ENCODE measurements at regions not wholly inside any gene's neighbourhood (a gene's known extent, or its start where the extent isn't known, plus 50 kb on each side); places are given as distances from the start of the nearest gene placed in this dataset.

DNA sequence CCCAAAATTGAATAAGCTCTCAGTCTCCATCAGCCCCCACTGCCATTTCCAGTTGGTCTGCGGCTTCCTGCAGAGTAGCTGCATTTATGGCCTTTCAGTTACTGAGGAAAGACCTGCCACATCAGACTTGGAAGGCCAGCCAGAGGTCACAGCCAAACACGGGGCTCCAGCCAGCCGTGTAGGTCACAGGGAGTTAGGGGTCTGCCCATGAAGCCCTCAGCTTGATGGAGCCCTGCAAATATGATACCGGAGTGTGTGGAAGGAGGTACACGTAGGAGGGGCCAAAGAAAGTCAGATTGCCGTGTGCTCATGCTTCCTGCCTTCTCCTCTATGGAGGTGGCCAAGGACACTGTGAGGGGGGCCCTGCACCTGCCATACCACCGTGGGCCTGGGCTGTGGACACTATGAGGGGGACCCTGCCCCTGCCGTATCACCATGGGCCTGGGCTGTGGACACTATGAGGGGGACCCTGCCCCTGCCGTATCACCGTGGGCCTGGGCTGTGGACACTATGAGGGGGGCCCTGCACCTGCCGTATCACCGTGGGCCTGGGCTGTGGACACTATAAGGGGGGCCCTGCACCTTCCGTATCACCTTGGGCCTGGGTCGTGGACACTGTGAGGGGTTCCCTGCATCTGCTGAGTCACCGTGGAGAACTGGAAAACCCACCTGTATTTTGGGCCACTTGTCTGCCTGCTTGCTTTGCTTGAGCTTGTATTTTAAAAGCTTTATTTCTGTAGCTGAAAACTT is 335.7 kb upstream of the SHH start:
- no peak for DNase-seq

DNA sequence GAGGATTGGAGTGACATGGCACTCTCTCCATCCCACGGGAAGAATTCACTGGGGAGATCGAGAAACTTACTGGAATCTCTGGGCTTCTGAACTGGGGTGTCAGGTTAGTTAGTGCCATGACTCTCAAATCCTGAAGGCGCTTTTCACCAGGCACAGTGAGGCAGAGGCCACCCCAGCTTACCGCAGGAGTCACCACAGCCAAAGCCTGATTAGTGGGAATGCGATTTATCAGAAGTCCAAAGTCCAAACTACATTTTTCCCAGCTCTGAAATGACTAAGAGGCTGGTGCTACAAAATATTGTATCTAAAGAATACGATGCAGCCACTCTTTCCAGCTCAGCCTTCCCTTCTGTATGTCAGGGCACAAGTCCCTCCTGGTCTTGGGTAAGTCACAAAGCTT is 334.8 kb upstream of the SHH start:
- no peak for DNase-seq

- DNase-seq = no peak
Observed at GRCh38 chr7:156145996-156146395, 333.7 kb upstream of the SHH start.

- no peak for DNase-seq
Observed at GRCh38 chr7:156145184-156145583, 332.9 kb upstream of the SHH start.

DNA sequence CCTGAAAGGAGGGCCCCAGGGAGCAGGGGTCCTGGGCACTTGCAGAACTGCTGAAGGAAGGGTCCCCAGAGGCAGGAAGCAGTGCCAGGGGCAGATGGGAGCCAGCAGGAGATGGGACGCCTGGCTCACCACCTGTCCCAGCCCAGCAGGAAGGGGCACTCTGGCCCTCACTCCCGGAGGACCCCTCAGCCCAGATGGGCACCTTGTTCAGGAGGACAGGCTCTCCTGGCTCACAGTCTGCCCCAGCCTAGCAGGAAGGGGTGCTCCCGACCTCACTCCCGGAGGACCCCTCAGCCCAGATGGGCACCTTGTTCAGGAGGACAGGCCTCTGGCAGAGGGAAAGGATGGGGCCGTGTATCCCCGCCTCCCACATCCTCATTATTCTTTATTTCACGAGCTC is 331.4 kb upstream of the SHH start:
- no peak for DNase-seq

- DNase-seq = no peak
Observed at GRCh38 chr7:156143158-156143557, 330.9 kb upstream of the SHH start.

DNA sequence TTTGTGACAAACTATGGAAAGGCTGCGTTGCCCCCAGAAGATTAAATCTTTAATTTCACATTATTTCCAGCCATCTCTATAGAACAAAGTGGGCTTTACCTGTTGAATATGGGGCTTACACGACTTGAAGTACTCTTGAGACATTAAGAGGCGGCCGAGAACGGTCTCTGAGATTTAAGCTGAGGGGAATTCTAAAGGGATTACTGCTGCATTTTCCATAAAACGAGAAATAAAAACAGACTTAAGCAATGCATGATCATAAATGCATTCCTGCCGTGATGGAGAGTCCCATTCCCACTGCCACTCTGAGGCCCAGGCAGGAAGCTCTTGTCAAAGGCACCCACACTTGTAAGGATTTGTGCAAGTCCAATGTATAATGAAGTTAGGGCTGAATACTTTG is 329.7 kb upstream of the SHH start:
- DNase-seq = no peak

DNA sequence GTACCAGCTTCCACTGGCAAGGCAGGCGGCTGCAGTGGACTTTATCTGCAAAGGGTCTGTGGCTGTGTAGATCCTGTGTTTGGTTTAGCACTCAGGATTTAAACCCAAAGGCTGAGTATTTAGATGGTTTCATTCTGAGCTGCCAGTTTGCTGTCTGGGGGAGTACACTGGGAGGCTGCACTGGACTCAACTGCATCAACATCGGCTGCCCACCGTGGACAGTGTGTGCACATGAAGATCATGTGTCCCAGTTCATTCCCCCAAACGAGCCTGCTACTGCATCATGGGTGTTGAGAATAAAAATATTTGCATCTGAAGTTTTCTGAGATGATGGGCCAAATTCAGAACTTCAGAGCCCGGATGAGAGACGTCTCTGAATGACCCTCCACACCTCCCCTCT is 328.6 kb upstream of the SHH start:
- no peak for DNase-seq

- DNase-seq = no peak
Observed at GRCh38 chr7:156140447-156140846, 328.2 kb upstream of the SHH start.

DNA sequence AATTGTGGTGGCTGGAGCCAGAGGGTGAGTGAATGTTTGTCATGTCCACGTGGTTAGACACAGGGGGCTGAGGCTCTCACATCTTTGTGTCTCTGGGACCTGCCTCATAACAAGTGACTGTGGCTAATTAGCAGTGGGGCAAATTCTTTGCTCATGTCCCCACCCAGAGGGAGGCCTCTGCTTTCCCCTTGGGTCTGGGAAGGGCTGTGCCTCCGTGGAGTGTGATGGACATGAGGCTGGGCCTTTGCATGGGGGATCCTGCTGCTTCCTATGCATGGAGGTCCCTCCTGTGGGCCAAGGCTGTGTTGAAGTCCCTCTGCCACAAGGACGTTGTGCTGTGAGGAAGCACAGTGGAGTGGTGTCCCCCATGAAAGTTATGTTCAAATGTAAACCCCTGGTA is 327.4 kb upstream of the SHH start:
- DNase-seq = no peak

DNA sequence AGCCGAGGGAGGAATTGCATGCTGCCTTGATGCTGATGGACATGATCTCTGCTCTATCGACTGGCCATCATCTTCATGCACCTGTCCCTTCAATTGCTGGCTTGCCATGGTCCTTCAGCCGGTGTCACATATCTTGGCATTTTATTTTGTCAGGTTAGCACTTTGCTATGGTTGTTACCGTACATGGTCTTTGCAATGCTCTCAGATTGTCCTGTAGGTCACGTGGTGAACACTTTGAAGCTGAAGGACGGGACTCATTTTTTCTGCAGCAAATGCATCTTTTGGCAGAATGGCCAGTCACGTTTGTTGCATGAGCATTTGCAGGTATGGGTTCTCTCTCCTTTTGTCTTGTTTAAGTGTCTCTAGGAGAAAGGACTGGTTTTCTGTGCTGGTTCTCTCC is 326.8 kb upstream of the SHH start:
- no peak for DNase-seq

- no peak for DNase-seq
Observed at GRCh38 chr7:156131881-156132280, 319.6 kb upstream of the SHH start.

DNA sequence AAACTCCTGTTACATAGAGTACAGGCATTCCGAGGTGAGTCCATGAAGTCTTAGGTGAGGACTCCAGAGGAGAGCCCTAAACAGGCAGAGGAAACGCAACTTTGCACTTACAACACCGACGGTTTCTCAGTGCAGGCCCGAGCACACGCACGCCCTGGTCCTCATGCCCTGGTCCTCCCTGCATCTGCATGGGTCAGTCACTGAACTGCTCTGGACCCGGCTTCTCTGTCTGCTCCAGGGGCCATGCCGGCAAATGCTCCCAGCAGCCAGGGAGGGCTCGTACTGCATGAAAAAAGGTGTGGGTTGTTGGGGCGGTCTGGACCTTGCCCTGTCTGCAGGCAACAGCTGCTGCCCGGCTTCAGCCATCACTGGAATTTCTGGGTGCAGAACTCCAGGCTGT is 317.3 kb upstream of the SHH start:
- DNase-seq = no peak

DNA sequence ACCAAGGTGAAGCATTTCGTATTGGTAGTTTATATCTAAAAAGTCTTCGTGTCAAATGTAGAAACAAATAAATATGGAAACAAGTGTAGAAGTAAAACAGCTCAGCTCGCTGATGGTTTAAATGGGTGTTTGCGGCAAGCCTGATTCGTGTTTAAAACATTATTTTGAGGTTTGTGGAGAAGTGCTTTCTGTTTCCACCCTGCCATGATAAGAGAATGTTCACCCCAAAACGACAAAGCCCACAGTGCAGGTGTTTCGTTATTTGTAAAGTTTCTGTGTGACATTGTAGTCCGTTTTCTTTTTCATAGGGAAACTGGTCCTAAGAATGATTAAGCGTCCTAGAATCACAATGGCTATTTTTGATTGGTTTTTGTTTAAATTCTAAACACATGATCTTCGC is 316.2 kb upstream of the SHH start:
- DNase-seq = no peak

- no peak for DNase-seq
Observed at GRCh38 chr7:156127166-156128134, 315.2 kb upstream of the SHH start.

DNA sequence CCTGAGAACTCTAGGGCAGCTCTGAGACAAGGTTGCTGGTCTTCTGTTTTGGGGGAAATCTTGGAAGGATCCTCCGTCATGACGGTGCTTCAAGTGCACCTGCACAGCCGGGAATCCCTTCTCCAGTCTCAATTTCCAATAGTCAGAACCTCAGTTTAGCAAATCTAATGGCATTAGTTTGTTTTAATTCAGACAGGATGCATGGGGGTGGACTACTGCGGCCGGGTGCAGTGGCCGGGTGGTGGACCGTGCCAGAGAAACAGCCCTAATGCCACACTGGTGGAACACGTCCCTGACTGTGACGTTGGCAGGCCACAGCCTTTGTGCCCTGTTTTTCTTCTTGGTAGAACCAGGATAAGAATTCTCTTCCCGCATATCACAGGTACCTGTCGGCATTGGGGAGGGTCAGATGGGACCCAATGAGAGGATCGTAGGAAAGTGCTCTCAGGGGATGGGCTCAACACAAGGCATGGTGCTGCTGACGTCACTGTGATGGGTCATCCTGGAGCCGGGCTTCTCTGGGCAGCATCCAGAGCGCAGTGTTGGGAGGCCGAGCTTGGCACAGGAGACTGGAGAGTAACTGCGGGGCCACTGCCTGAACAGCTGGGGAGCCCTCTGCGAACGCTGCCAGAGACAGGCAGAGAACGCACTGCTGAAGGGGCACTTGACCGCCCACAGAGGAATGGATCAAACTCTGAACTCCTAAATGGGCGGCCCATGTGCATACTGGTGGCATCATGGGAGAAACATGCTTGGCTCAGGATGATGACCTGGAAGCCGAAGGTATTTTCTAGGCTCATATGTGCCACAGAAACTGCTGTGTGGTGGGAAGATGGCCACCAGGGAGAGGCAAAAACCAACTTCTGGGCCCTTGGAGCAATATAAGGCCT is 313.8 kb upstream of the SHH start:
- no peak for DNase-seq

DNA sequence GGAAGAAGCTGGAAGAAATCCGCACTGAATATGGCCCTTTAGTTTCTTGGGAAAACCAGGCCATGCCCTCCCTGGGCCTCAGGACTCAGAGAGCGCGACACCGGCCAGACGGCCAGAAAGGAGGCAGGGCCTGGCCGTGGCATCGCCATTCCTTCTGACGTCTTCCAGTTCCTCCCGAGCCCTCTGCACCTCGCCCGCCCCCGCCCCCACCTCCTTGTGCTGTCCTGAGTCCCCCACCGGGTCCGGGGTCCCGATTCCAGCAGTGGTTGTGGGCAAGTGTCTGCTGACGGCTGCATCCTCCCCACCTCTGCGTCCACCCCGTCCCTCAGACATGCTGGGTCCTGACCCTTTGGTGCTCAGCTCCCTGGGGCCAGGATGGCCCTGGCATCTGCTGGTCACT is 312.1 kb upstream of the SHH start:
- no peak for DNase-seq

GRCh38 chr7:156123362-156123761 is 311.1 kb upstream of the SHH start:
- no peak for DNase-seq

DNA sequence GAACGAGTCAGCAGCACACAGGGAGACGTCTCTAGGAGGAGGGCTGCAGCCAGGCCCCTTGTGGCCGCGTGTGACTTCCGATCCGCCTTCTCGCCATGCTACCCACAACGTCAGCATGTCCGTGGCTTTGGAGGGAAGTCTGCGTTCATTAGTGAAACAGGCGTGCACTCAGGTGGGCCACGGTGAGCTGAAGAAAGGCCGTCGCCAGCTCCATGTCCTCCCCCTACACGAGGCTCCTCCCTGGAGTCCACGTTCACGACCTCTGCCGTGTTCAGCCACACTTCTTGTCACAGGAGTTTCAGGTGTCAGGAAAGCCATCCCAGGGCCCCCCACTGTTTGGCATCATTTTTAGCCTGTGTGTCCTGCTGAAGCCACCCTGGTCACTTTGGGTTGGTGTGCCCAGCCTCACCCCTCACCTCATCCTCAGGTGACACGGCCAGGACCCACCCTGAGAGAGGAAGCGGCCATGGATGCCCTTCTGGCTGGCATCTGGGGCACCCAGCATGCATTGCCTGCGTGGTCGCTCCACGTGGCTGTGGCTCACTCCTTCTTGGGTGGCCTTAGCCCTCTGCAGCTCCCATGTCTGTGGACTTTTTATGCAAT is 310.6 kb upstream of the SHH start:
- no peak for DNase-seq

DNA sequence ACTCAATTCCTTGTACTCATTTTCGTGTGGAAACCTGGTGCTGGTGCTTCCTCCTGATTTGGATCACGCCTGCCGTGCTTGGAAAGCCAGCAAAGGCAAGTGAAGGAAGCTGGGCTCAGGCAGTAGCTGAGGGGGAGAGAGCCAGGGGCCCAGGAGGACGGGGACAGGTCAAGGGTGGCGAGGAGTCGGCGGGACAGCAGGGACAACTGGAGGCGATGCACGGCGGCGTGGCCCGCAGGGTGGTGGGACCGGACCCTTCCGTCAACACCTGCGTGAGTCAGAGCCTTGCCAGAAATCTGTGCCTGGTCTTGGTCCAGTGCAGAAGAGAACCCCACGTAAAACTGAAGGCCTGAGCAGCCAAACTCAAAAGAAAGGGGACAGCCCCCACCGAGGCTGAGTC is 309.7 kb upstream of the SHH start:
- no peak for DNase-seq

DNA sequence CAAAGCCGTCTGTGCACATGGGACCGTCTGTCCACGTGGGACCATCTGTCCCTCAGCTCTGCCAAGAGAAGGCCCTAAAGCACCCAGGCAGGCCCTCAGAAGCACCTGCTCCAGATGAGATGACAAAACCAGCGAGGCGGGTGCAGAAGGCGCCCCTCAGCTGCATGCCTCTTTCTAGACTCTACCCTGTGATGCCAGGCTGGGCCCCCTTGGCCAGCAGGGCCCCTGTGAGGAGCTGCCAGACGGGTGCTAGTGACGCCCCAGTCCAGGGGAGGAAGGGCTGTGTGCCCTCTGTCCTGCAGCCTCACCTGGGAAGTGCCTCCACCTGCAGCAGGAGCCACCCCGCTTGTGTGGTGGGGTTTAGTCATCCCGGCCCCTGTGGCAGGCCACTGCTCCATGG is 309.2 kb upstream of the SHH start:
- no peak for DNase-seq

DNA sequence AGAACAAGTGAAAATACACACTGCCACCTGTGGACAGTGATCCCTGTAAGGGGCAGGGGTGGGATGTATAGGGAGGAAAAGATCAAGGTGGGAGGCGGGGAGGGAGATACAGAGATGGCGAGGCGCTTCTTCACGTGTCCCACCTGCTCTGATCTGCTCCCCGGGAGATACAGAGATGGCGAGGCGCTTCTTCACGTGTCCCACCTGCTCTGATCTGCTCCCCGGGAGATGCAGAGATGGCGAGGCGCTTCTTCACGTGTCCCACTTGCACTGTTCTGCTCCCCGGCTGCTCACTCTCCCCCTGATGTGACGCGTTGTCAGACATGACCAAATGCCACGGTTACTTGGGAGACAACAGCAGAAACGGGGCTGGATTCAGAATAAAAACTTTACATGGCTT is 308.3 kb upstream of the SHH start:
- DNase-seq = no peak

- no peak for DNase-seq
Observed at GRCh38 chr7:156119771-156120170, 307.5 kb upstream of the SHH start.
